ENCODE measurements at regions not wholly inside any gene's neighbourhood (a gene's known extent, or its start where the extent isn't known, plus 50 kb on each side); places are given as distances from the start of the nearest gene placed in this dataset.

- TF ChIP-seq CTCF (conservative IDR thresholded peaks at IDR 0.05; ENCODE audit: low read depth, low read length): no peak
- H3K4me3 ChIP-seq (ENCODE audit: low read depth, low read length): no peak overlapping the region
- no peak for DNase-seq (ENCODE audit: low read depth)
These were observed 133.2 kb upstream of the INHBA start for GRCh38 chr7:41835976-41836530.

GRCh38 chr7:41834805-41835694 is 132.2 kb upstream of the INHBA start:
- no peak overlapping the region for H3K4me3 ChIP-seq (ENCODE audit: low read depth, low read length)
- TF ChIP-seq CTCF (conservative IDR thresholded peaks at IDR 0.05; ENCODE audit: low read depth, low read length): no peak
- DNase-seq (ENCODE audit: low read depth): peak; percentile 38

GRCh38 chr7:41832941-41833340 is 130.1 kb upstream of the INHBA start:
- H3K4me3 ChIP-seq (ENCODE audit: low read depth, low read length): no peak overlapping the region

GRCh38 chr7:41830271-41830670 is 127.4 kb upstream of the INHBA start:
- DNase-seq (ENCODE audit: low read depth): no peak
- H3K4me3 ChIP-seq (ENCODE audit: low read depth, low read length): no peak overlapping the region
- TF ChIP-seq CTCF (conservative IDR thresholded peaks at IDR 0.05; ENCODE audit: low read depth, low read length): no peak

More at GRCh38 chr7:41832941-41833340, 130.1 kb upstream of the INHBA start:
- no peak for DNase-seq (ENCODE audit: low read depth)
- TF ChIP-seq CTCF (conservative IDR thresholded peaks at IDR 0.05; ENCODE audit: low read depth, low read length): no peak

- DNase-seq (ENCODE audit: low read depth): no peak
- no peak for TF ChIP-seq CTCF (conservative IDR thresholded peaks at IDR 0.05; ENCODE audit: low read depth, low read length)
- no peak overlapping the region for H3K4me3 ChIP-seq (ENCODE audit: low read depth, low read length)
These were observed 126.0 kb upstream of the INHBA start for GRCh38 chr7:41828911-41829310.

- DNase-seq (ENCODE audit: low read depth): no peak
- H3K4me3 ChIP-seq (ENCODE audit: low read depth, low read length): no peak overlapping the region
- no peak for TF ChIP-seq CTCF (conservative IDR thresholded peaks at IDR 0.05; ENCODE audit: low read depth, low read length)
These were observed 123.8 kb upstream of the INHBA start for GRCh38 chr7:41826641-41827040.
